ENCODE measurements at regions not wholly inside any gene's neighbourhood (a gene's known extent, or its start where the extent isn't known, plus 50 kb on each side); places are given as distances from the start of the nearest gene placed in this dataset.

- no peaks in the 10 kb centered on the region for H3K36me3 ChIP-seq (ENCODE audit: control insufficient read depth, insufficient read depth, low read length)
- TF ChIP-seq CTCF (conservative IDR thresholded peaks at IDR 0.05 in 1 of 2, IDR thresholded peaks at IDR 0.05 in 1 of 2; ENCODE audit: low read depth in 1 of 2, low read length in 2 of 2) (peak; percentile 31 to 40), EZH2 (IDR thresholded peaks at IDR 0.05; ENCODE audit: low read length, missing control alignments) (no peak)
These were observed 80.8 kb upstream of the CERS6 start for GRCh38 chr2:168375195-168375798.

GRCh38 chr2:168378960-168379669, 77.0 kb upstream of the CERS6 start:
- Histone ChIP-seq H4K20me1 (ENCODE audit: control insufficient read depth, extremely low read depth, insufficient read depth, low read length) (no peaks in the 10 kb centered on the region), H3K27ac (ENCODE audit: insufficient read depth, low read length) (no peak overlapping the region), H2AFZ (ENCODE audit: low read length) (no peak overlapping the region), H3K36me3 (ENCODE audit: control insufficient read depth, insufficient read depth, low read length) (no peaks in the 10 kb centered on the region), H3K4me2 (ENCODE audit: extremely low read depth, insufficient read depth, low read length) (no peak overlapping the region), H3K9me3 (ENCODE audit: control insufficient read depth, insufficient read depth, low read depth, low read length) (no peaks in the 10 kb centered on the region), H3K27me3 (ENCODE audit: control insufficient read depth, insufficient read depth, low read length) (no peaks in the 10 kb centered on the region), H3K4me3 (replicated peaks in 1 of 4; ENCODE audit: control extremely low read depth in 1 of 4, insufficient read depth in 1 of 4, low read depth in 3 of 4, low read length in 4 of 4) (no peak overlapping the region), H3K4me1 (ENCODE audit: control insufficient read depth, extremely low read depth, insufficient read depth, low read length) (no peaks in the 10 kb centered on the region), H3K9ac (ENCODE audit: insufficient read depth, low read length) (no peak overlapping the region), H3K79me2 (ENCODE audit: control insufficient read depth, insufficient read depth, low read length) (no peaks in the 10 kb centered on the region)
- DNase-seq (ENCODE audit: low read depth in 2 of 2) = no peak
- TF ChIP-seq EZH2 (IDR thresholded peaks at IDR 0.05; ENCODE audit: low read length, missing control alignments) (no peak), CTCF (conservative IDR thresholded peaks at IDR 0.05 in 1 of 2, IDR thresholded peaks at IDR 0.05 in 1 of 2; ENCODE audit: low read depth in 1 of 2, low read length in 2 of 2) (no peak)

More at GRCh38 chr2:168375195-168375798, 80.8 kb upstream of the CERS6 start:
- DNase-seq (ENCODE audit: low read depth in 2 of 2) = peak in 1 of 2 donors; percentile 6
- Histone ChIP-seq H3K4me3 (replicated peaks in 1 of 4; ENCODE audit: control extremely low read depth in 1 of 4, insufficient read depth in 1 of 4, low read depth in 3 of 4, low read length in 4 of 4) (no peak overlapping the region), H3K4me2 (ENCODE audit: extremely low read depth, insufficient read depth, low read length) (no peak overlapping the region), H3K9me3 (ENCODE audit: control insufficient read depth, insufficient read depth, low read depth, low read length) (no peaks in the 10 kb centered on the region), H3K27ac (ENCODE audit: insufficient read depth, low read length) (no peak overlapping the region), H2AFZ (ENCODE audit: low read length) (no peak overlapping the region), H3K79me2 (ENCODE audit: control insufficient read depth, insufficient read depth, low read length) (no peaks in the 10 kb centered on the region), H4K20me1 (ENCODE audit: control insufficient read depth, extremely low read depth, insufficient read depth, low read length) (no peaks in the 10 kb centered on the region), H3K27me3 (ENCODE audit: control insufficient read depth, insufficient read depth, low read length) (no peaks in the 10 kb centered on the region), H3K4me1 (ENCODE audit: control insufficient read depth, extremely low read depth, insufficient read depth, low read length) (no peaks in the 10 kb centered on the region), H3K9ac (ENCODE audit: insufficient read depth, low read length) (no peak overlapping the region)

- H3K27ac ChIP-seq (ENCODE audit: insufficient read depth, low read length) = no peak overlapping the region
- no peak overlapping the region for H3K9ac ChIP-seq (ENCODE audit: insufficient read depth, low read length)
- H3K4me3 ChIP-seq (replicated peaks in 1 of 4; ENCODE audit: control extremely low read depth in 1 of 4, insufficient read depth in 1 of 4, low read depth in 3 of 4, low read length in 4 of 4) = no peak overlapping the region
- DNase-seq (ENCODE audit: low read depth in 2 of 2) = no peak
- no peaks in the 10 kb centered on the region for H3K9me3 ChIP-seq (ENCODE audit: control insufficient read depth, insufficient read depth, low read depth, low read length)
- no peak overlapping the region for H3K4me2 ChIP-seq (ENCODE audit: extremely low read depth, insufficient read depth, low read length)
- H3K27me3 ChIP-seq (ENCODE audit: control insufficient read depth, insufficient read depth, low read length) = no peaks in the 10 kb centered on the region
- H3K36me3 ChIP-seq (ENCODE audit: control insufficient read depth, insufficient read depth, low read length) = no peaks in the 10 kb centered on the region
- no peak overlapping the region for H2AFZ ChIP-seq (ENCODE audit: low read length)
- H3K4me1 ChIP-seq (ENCODE audit: control insufficient read depth, extremely low read depth, insufficient read depth, low read length) = no peaks in the 10 kb centered on the region
- H3K79me2 ChIP-seq (ENCODE audit: control insufficient read depth, insufficient read depth, low read length) = no peaks in the 10 kb centered on the region
- no peaks in the 10 kb centered on the region for H4K20me1 ChIP-seq (ENCODE audit: control insufficient read depth, extremely low read depth, insufficient read depth, low read length)
- no peak for TF ChIP-seq EZH2 (IDR thresholded peaks at IDR 0.05; ENCODE audit: low read length, missing control alignments)
- TF ChIP-seq CTCF (conservative IDR thresholded peaks at IDR 0.05 in 1 of 2, IDR thresholded peaks at IDR 0.05 in 1 of 2; ENCODE audit: low read depth in 1 of 2, low read length in 2 of 2) = no peak
These were observed 75.6 kb upstream of the CERS6 start for GRCh38 chr2:168380500-168380899.

All from fibroblast of lung (primary cell).